Retinal pigment epithelial cell (primary cell): ENCODE measurements at regions not wholly inside any gene's neighbourhood (a gene's known extent, or its start where the extent isn't known, plus 50 kb on each side); places are given as distances from the start of the nearest gene placed in this dataset.
A peak's percentile ranks its signal among the peaks of the same experiment; 100 is the strongest.
"Not testable (repeated sequence)": the region's sequence is repeated elsewhere in the genome, so short reads cannot be mapped to it uniquely, and the experiment has no call there.

Experiments used
- DNase-seq: peaks from one replicate; pipeline ENCODE4 v3.0.0-alpha.2; 2010; ENCODE audit warnings: low read depth
- H3K4me3 ChIP-seq: 2 replicates; pipeline ENCODE4 v1.5.1; 2011; ENCODE audit warnings: mild to moderate bottlenecking, low read length, control low read depth, moderate library complexity
- TF ChIP-seq, protein P1 (sequence below): conservative IDR thresholded peaks from 2 replicates; pipeline ENCODE4 v1.5.1; 2011; ENCODE audit warnings: low read depth, low read length, control low read depth, inconsistent platforms

DNA sequence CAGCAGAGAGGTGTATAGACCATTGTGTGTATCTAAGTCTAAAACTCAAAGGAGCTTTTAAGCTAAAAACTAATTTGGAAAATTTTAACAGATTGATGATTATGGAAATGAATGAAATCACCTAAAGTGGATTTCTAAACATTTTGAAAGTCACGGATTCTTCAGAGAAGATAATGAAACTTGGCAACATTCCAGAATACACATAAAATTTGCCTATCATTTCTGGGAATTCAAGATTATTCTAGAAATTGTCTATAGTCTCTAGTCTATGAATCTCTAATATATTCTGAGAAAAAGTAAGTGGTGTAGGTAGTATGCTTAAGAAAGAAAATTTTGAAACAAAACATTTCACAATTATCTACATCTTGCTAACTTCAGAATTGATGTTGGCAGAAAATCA is 1117.9 kb upstream of the CNTN5 start:
- DNase-seq: no peak
- TF ChIP-seq, protein P1, sequence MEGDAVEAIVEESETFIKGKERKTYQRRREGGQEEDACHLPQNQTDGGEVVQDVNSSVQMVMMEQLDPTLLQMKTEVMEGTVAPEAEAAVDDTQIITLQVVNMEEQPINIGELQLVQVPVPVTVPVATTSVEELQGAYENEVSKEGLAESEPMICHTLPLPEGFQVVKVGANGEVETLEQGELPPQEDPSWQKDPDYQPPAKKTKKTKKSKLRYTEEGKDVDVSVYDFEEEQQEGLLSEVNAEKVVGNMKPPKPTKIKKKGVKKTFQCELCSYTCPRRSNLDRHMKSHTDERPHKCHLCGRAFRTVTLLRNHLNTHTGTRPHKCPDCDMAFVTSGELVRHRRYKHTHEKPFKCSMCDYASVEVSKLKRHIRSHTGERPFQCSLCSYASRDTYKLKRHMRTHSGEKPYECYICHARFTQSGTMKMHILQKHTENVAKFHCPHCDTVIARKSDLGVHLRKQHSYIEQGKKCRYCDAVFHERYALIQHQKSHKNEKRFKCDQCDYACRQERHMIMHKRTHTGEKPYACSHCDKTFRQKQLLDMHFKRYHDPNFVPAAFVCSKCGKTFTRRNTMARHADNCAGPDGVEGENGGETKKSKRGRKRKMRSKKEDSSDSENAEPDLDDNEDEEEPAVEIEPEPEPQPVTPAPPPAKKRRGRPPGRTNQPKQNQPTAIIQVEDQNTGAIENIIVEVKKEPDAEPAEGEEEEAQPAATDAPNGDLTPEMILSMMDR: no peak

DNA sequence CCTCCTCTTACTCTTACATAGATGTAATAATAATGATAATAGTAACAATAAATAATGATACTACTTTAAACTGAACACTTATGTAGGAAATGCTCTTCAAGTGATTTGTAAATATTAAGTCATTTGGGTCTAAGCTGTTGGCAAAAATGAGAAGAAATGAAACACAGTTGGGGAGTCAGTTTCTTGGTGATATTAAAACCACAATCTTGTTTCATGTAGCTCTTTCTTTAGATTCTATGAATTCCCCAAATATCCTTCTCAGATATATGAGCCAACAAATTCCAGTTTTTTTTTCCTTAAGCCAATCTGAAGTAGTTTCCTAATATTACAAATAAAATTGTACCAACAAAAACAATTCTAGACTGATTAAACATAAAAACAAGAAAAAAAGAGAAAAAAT is 1115.6 kb upstream of the CNTN5 start:
- TF ChIP-seq, protein P1: no peak
- no peak for DNase-seq

More for the DNA sequence above, 1117.9 kb upstream of the CNTN5 start:
- H3K4me3 ChIP-seq: no peak overlapping the region

DNA sequence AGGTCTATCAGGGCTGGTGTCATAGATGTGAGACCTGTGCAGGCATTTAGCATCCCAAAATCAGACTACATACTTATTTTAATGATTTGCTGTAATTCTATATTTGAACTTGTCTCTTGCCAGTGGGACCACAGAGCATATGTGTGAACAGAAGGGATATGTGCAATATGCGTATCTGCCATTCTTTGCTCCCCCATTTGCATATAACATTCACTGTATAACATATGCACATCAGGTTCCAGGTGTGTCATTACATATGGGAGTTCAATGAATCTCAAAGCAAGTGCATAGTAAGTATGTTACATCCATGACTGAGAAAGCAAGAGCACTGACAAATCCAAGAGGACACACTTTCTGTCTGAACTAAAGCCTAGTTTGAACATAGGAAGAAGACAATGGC is 1115.1 kb upstream of the CNTN5 start:
- no peak for DNase-seq
- TF ChIP-seq, protein P1: no peak
- H3K4me3 ChIP-seq: no peak overlapping the region

More for the DNA sequence above, 1115.6 kb upstream of the CNTN5 start:
- H3K4me3 ChIP-seq: no peak overlapping the region

DNA sequence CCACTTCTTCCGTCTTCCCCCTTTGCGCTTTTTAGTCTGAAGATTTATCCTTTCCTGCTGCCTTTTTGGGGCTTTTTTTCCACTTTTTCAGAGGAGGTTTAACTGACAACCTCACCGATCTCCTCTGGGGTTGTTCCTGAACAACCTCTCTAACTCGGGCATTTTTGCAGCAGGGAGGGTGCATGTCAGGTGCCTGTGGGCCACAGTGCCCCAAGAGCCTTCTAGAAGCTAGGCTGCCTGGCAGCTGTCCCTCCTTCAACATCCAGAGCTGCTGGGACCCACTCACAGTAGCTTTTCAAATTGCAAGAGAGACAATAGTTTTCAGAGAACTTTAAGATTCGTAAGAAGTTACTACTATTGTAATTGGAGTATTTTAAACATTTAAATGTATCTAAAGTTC is 1112.4 kb upstream of the CNTN5 start:
- no peak overlapping the region for H3K4me3 ChIP-seq
- TF ChIP-seq, protein P1: no peak
- DNase-seq: no peak

DNA sequence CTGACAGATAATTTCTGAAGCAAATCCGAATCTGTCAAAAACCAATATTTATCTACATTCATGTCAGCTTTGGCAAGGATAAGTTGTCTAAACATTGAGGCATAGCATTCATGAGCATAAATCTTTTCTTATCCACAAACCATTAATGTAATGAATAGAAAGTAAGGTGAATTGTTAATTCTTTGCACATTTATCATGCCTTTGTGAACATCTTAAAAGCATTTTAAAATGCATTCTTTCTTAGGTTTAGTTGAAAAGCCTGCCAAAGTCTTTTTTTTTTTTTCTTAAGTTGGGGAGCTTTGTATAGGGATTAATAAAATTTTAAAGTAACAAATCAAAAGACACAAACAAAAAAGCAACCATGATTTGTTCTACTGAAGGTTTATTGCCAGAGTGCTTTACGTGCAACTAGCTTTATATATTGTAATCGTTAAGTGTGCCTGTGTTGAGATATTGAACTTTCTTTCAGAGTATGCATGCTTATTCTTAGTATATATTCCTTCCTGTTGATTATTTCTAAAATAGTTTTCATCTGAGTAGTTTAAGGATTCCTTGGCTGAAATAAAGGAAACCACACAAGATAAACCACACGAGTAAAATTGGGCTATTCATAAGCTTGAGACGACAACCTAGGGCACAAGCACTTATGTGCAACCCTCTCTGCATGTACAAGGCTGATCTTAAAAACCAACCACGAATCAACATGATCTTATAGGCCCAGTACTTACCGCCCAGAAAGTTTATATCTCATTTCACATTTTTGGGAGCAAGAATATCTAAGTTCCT is 1110.9 kb upstream of the CNTN5 start:
- H3K4me3 ChIP-seq: no peak overlapping the region
- DNase-seq: peak; percentile 6
- TF ChIP-seq, protein P1: no peak

DNA sequence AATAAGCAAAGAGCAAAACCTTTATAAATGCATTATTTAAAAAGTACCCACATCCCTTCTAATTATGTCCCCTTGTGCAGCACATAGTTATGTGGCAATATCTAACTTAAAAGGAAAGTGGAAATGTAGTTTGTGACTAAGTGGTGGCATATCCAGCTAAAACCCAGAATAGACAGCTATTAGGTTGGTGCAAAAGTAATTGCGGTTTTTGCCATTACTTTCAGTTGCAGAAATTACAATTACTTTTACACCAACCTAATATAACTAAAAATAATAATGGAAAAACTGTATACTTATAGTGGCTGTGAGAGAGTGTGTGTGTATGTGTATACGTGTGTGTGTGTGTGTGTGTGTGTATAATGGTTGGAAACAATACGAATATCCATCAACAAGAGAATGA is 1108.1 kb upstream of the CNTN5 start:
- DNase-seq: no peak
- TF ChIP-seq, protein P1: no peak
- no peak overlapping the region for H3K4me3 ChIP-seq

DNA sequence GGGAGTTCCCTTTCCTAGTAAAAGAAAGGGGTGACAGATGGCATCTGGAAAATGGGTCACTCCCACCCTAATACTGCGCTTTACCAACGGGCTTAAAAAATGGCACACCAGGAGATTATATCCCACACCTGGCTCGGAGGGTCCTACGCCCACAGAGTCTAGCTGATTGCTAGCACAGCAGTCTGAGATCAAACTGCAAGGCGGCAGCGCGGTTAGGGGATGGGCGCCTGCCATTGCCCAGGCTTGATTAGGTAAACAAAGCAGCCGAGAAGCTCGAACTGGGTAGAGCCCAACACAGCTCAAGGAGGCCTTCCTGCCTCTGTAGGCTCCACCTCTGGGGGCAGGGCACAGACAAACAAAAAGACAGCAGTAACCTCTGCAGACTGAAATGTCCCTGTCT is 1097.8 kb upstream of the CNTN5 start:
- not testable (repeated sequence) for H3K4me3 ChIP-seq

More for the DNA sequence above, 1097.8 kb upstream of the CNTN5 start:
- not testable (repeated sequence) for DNase-seq
